ENCODE measurements at regions not wholly inside any gene's neighbourhood (a gene's known extent, or its start where the extent isn't known, plus 50 kb on each side); places are given as distances from the start of the nearest gene placed in this dataset.

DNA sequence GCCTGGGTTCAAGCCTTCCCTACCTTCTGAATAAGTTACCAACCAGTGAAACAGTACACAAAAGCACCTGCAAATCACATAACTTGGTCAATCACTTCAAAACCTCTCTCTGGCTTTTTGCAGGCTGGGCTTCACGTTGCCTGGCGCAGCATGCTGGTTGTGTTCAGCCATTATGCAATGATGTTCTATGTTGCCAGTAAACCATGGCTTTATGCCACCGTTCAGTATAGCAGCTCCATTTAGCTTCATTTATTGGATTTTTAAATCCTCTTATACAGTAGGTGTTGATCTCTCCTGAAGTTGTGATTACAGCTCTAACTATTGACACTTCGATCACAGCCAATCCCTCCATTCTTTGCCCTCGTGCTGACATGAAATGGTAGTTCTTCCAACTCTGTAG, 233.6 kb upstream of the PTBP2 start:
- TF ChIP-seq, protein P1, sequence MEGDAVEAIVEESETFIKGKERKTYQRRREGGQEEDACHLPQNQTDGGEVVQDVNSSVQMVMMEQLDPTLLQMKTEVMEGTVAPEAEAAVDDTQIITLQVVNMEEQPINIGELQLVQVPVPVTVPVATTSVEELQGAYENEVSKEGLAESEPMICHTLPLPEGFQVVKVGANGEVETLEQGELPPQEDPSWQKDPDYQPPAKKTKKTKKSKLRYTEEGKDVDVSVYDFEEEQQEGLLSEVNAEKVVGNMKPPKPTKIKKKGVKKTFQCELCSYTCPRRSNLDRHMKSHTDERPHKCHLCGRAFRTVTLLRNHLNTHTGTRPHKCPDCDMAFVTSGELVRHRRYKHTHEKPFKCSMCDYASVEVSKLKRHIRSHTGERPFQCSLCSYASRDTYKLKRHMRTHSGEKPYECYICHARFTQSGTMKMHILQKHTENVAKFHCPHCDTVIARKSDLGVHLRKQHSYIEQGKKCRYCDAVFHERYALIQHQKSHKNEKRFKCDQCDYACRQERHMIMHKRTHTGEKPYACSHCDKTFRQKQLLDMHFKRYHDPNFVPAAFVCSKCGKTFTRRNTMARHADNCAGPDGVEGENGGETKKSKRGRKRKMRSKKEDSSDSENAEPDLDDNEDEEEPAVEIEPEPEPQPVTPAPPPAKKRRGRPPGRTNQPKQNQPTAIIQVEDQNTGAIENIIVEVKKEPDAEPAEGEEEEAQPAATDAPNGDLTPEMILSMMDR (IDR thresholded peaks at IDR 0.05; ENCODE audit: control extremely low read depth in 1 of 3, insufficient read depth in 1 of 3, low read depth in 1 of 3, low read length in 3 of 3), result no peak
- TF ChIP-seq, protein P2, sequence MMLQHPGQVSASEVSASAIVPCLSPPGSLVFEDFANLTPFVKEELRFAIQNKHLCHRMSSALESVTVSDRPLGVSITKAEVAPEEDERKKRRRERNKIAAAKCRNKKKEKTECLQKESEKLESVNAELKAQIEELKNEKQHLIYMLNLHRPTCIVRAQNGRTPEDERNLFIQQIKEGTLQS (IDR thresholded peaks at IDR 0.05; ENCODE audit: insufficient read depth, low read depth, low read length), result no peak
- no peak for TF ChIP-seq TAF1 (IDR thresholded peaks at IDR 0.05; ENCODE audit: low read depth, low read length)
- no peak for TF ChIP-seq SIX5 (IDR thresholded peaks at IDR 0.05; ENCODE audit: low read depth, low read length)
- TF ChIP-seq EP300 (IDR thresholded peaks at IDR 0.05; ENCODE audit: borderline replicate concordance in 1 of 2, low read depth in 2 of 2, low read length in 2 of 2), result no peak
- no peak for TF ChIP-seq CEBPB (IDR thresholded peaks at IDR 0.05; ENCODE audit: low read depth, low read length)
- TF ChIP-seq GABPA (IDR thresholded peaks at IDR 0.05; ENCODE audit: borderline replicate concordance, insufficient read depth, low read length), result no peak
- TF ChIP-seq, protein P3, sequence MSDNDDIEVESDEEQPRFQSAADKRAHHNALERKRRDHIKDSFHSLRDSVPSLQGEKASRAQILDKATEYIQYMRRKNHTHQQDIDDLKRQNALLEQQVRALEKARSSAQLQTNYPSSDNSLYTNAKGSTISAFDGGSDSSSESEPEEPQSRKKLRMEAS (IDR thresholded peaks at IDR 0.05), result no peak
- TF ChIP-seq SUZ12 (IDR thresholded peaks at IDR 0.05; ENCODE audit: low read length), result no peak
- no peak for TF ChIP-seq TEAD4 (IDR thresholded peaks at IDR 0.05; ENCODE audit: low read depth, low read length)
- no peak for TF ChIP-seq SP4 (IDR thresholded peaks at IDR 0.05; ENCODE audit: low read length)

Data from H1 (cell line).